SK-N-MC (cell line): ENCODE measurements at regions not wholly inside any gene's neighbourhood (a gene's known extent, or its start where the extent isn't known, plus 50 kb on each side); places are given as distances from the start of the nearest gene placed in this dataset.

Source experiments
- EZH2 ChIP-seq: fragments of 200-600 bp; sonication (generic); IDR thresholded peaks from one replicate; pipeline ENCODE4 v1.6.1; 2017; ENCODE audit warnings: antibody characterized with exemption
- FOXP2 ChIP-seq: optimal IDR thresholded peaks from 2 replicates; pipeline ENCODE3; 2011; ENCODE audit warnings: mild to moderate bottlenecking, moderate library complexity; ENCODE audit not compliant: insufficient read depth; ENCODE audit errors: extremely low read length, control extremely low read depth
- POLR2AphosphoS5 ChIP-seq: IDR thresholded peaks from 2 replicates; pipeline ENCODE4 v1.6.1; 2012; ENCODE audit warnings: mild to moderate bottlenecking, low read depth, low read length, borderline replicate concordance

GRCh38 chr7:113794573-113794972 is 124.2 kb downstream of the PPP1R3A start:
- no peak for TF ChIP-seq POLR2AphosphoS5
- no peak for TF ChIP-seq EZH2
- no peak for TF ChIP-seq FOXP2
